Sigmoid colon (tissue), 4 donors: ENCODE measurements at regions not wholly inside any gene's neighbourhood (a gene's known extent, or its start where the extent isn't known, plus 50 kb on each side); places are given as distances from the start of the nearest gene placed in this dataset.

Experiments
- POLR2A ChIP-seq, 2 donors: fragments of 450-650 bp; IDR thresholded peaks; one replicate each; pipeline ENCODE4 v1.6.1; 2016; ENCODE audit warnings: antibody characterized with exemption in 2 of 2, mild to moderate bottlenecking in 2 of 2, moderate library complexity in 2 of 2
- POLR2AphosphoS5 ChIP-seq, 4 donors: sonication (generic); formaldehyde crosslinking; IDR thresholded peaks; one replicate each; pipeline ENCODE4 v1.6.1; 2017; ENCODE audit warnings: antibody characterized with exemption in 4 of 4
- TF ChIP-seq, protein P1 (sequence below), 4 experiments: fragments of 450-650 bp in 3 of 4; fragments of 200-600 bp in 1 of 4; IDR thresholded peaks; one replicate each; pipeline ENCODE4 v1.5.1; 2016 to 2019; ENCODE audit warnings: antibody characterized with exemption in 4 of 4, mild to moderate bottlenecking in 3 of 4, moderate library complexity in 2 of 4

DNA sequence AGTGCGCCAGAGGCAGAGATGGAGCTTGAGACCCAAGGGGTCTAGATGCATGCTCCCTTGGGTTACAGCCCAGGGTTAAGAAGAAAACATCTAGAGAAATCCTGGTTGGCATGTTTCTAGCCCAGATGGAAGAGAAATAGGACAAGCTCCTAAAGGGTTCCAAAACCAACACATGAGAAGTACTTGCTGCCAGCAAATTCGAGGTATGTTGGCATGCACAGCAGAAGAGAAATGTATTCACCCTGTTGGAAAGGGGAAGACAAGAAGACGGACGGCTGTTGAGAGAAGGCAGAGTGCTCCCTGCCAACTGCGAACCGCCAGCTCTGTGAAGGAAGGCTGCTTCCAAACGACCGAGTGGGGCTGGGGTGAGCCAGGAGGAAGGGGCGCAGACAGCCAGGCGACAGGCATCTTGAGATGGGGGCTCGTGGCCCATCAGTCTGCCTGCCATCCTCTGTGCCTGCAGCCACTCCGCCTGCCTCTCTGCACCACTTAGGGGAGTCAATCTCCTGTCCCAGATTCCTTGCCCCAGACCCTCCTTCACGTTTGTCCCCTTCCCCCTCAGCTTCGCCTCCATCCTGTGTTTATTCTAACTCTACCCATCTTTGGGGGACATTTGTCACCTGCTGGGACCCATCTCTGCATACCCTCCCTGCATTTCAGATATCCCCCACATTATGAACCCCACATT is 249.2 kb downstream of the CDC5L start:
- TF ChIP-seq, protein P1, sequence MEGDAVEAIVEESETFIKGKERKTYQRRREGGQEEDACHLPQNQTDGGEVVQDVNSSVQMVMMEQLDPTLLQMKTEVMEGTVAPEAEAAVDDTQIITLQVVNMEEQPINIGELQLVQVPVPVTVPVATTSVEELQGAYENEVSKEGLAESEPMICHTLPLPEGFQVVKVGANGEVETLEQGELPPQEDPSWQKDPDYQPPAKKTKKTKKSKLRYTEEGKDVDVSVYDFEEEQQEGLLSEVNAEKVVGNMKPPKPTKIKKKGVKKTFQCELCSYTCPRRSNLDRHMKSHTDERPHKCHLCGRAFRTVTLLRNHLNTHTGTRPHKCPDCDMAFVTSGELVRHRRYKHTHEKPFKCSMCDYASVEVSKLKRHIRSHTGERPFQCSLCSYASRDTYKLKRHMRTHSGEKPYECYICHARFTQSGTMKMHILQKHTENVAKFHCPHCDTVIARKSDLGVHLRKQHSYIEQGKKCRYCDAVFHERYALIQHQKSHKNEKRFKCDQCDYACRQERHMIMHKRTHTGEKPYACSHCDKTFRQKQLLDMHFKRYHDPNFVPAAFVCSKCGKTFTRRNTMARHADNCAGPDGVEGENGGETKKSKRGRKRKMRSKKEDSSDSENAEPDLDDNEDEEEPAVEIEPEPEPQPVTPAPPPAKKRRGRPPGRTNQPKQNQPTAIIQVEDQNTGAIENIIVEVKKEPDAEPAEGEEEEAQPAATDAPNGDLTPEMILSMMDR (IDR thresholded peaks at IDR 0.05) = no peak
- TF ChIP-seq POLR2AphosphoS5 (IDR thresholded peaks at IDR 0.05) = no peak
- no peak for TF ChIP-seq POLR2A (IDR thresholded peaks at IDR 0.05)
